PC-3 (cell line): ENCODE measurements at regions not wholly inside any gene's neighbourhood (a gene's known extent, or its start where the extent isn't known, plus 50 kb on each side); places are given as distances from the start of the nearest gene placed in this dataset.
A peak's percentile ranks its signal among the peaks of the same experiment; 100 is the strongest.
"Not testable (repeated sequence)": the region's sequence is repeated elsewhere in the genome, so short reads cannot be mapped to it uniquely, and the experiment has no call there.

Experiments
- ATAC-seq: fragments of 200-7000 bp; cut with Tn5 transposase; 2 replicates; pipeline ENCODE4 v1.9.1; 2020; ENCODE audit warnings: mild to moderate bottlenecking, moderate library complexity
- BruUV-seq: library from RNA; stranded (reverse); fragments of 400-500 nt; replicated peaks from 2 replicates; lab custom pipeline; 2021; lab: Mats Ljungman, UMichigan
- CTCF ChIA-PET: fragments of 300-600 bp; sonication (Branson Sonifier 250); formaldehyde crosslinking; loops from one replicate; lab custom pipeline; 2022; ENCODE audit warnings: antibody characterized with exemption; lab: Charles Lee
- POLR2A ChIA-PET: fragments of 300-600 bp; sonication (Branson Sonifier 250); formaldehyde crosslinking; loops from one replicate; lab custom pipeline; 2022; ENCODE audit warnings: antibody characterized with exemption; ENCODE audit not compliant: unreplicated experiment; lab: Charles Lee
- DNase-seq: peaks from one replicate; pipeline ENCODE4 v3.0.0-alpha.2; 2015
- H2AFZ ChIP-seq: fragments of 300-600 bp; sonication (generic); 2 replicates; pipeline ENCODE4 v1.6.0; 2016; ENCODE audit warnings: antibody characterized with exemption, low read length
- H3F3A ChIP-seq: fragments of 300-600 bp; sonication (generic); one replicate; pipeline ENCODE4 v1.6.0; 2017; ENCODE audit warnings: antibody characterized with exemption, low read length, control low read depth, mild to moderate bottlenecking; ENCODE audit not compliant: unreplicated experiment
- H3K27ac ChIP-seq: fragments of 300-600 bp; sonication (generic); 2 replicates; pipeline ENCODE4 v1.5.1; 2016; ENCODE audit warnings: mild to moderate bottlenecking, low read length
- H3K27me3 ChIP-seq: fragments of 300-600 bp; sonication (generic); 2 replicates; pipeline ENCODE4 v1.6.1; 2016; ENCODE audit warnings: low read length, mixed read lengths
- H3K36me3 ChIP-seq: fragments of 300-600 bp; sonication (generic); 2 replicates; pipeline ENCODE4 v1.6.1; 2016; ENCODE audit warnings: low read depth, mixed run types, low read length, mixed read lengths
- H3K4me1 ChIP-seq: fragments of 300-600 bp; sonication (generic); 2 replicates; pipeline ENCODE4 v1.5.1; 2016; ENCODE audit warnings: low read length; ENCODE audit not compliant: insufficient read depth
- H3K4me2 ChIP-seq: fragments of 300-600 bp; sonication (generic); 2 replicates; pipeline ENCODE4 v1.6.0; 2016; ENCODE audit warnings: low read length
- H3K4me3 ChIP-seq: fragments of 300-600 bp; sonication (generic); 2 replicates; pipeline ENCODE4 v1.5.1; 2016; ENCODE audit warnings: mild to moderate bottlenecking, low read length, mixed read lengths
- H3K79me2 ChIP-seq: fragments of 300-600 bp; sonication (generic); 2 replicates; pipeline ENCODE4 v1.6.1; 2017; ENCODE audit warnings: low read length, mixed read lengths
- H3K9ac ChIP-seq: fragments of 300-600 bp; sonication (generic); 2 replicates; pipeline ENCODE4 v1.6.0; 2016; ENCODE audit warnings: mild to moderate bottlenecking, low read length
- H3K9me2 ChIP-seq: fragments of 300-600 bp; sonication (generic); replicated peaks from 2 replicates; pipeline ENCODE4 v1.6.1; 2016; ENCODE audit warnings: mixed run types, low read length, mixed read lengths
- H3K9me3 ChIP-seq: fragments of 300-600 bp; sonication (generic); 2 replicates; pipeline ENCODE4 v1.6.1; 2016; ENCODE audit warnings: low read length, mixed read lengths
- H4K20me1 ChIP-seq: fragments of 300-600 bp; sonication (generic); 2 replicates; pipeline ENCODE4 v1.6.1; 2016; ENCODE audit warnings: low read length, mixed read lengths
- EZH2 ChIP-seq: fragments of 300-600 bp; sonication (generic); IDR thresholded peaks from one replicate; pipeline ENCODE4 v1.6.1; 2017; ENCODE audit warnings: antibody characterized with exemption, mild to moderate bottlenecking, low read length; ENCODE audit not compliant: unreplicated experiment
- EZH2phosphoT487 ChIP-seq: fragments of 300-600 bp; sonication (generic); IDR thresholded peaks from 2 replicates; pipeline ENCODE4 v1.6.1; 2018; ENCODE audit warnings: mild to moderate bottlenecking, antibody characterized with exemption, low read length, borderline replicate concordance
- intact Hi-C: fragments of 100-400 bp; cut with micrococcal nuclease; formaldehyde crosslinking; loops from 2 replicates; pipeline ENCODE4 v1.9.0; 2023
- TF ChIP-seq, protein P1 (sequence below): fragments of 300-600 bp; sonication (generic); conservative IDR thresholded peaks from 2 replicates; pipeline ENCODE4 v1.5.1; 2017; ENCODE audit warnings: antibody characterized with exemption, low read depth, mild to moderate bottlenecking, low read length

DNA sequence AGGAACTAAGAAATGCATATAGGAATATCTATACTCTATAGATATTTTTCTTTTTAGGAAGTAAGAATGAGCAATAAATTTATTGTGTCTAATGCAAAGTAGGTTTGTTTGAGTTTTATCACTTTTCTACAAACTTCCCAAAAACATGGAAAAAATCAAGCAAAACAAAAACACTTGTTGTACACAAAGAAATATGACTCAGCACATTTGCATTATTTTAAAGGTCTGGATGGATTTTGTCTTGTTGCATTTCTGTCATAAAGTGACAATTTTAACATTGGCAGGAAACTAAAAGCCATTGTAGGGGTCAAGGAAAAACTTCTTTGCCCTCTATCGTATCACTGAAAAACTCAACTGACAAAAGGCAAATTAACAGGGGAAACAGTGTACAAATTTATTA lies 267.2 kb downstream of the PYDC2 start:
- Histone ChIP-seq H3K27ac (no peak overlapping the region), H3K9ac (no peak overlapping the region), H3K4me3 (no peak overlapping the region), H3K79me2 (no peaks in the 10 kb centered on the region), H2AFZ (no peak overlapping the region), H4K20me1 (no peaks in the 10 kb centered on the region), H3F3A (no peaks in the 10 kb centered on the region), H3K4me2 (no peak overlapping the region), H3K9me3 (no peaks in the 10 kb centered on the region), H3K4me1 (no peaks in the 10 kb centered on the region), H3K9me2 (no peaks in the 10 kb centered on the region), H3K36me3 (no peaks in the 10 kb centered on the region), H3K27me3 (no peaks in the 10 kb centered on the region)
- no TSS peak for BruUV-seq
- intact Hi-C loops = no loop called here
- DNase-seq (no peak), ATAC-seq (no peak)
- ChIA-PET POLR2A (no interaction called here), CTCF (no interaction called here)
- no peak for TF ChIP-seq EZH2
- TF ChIP-seq, protein P1, sequence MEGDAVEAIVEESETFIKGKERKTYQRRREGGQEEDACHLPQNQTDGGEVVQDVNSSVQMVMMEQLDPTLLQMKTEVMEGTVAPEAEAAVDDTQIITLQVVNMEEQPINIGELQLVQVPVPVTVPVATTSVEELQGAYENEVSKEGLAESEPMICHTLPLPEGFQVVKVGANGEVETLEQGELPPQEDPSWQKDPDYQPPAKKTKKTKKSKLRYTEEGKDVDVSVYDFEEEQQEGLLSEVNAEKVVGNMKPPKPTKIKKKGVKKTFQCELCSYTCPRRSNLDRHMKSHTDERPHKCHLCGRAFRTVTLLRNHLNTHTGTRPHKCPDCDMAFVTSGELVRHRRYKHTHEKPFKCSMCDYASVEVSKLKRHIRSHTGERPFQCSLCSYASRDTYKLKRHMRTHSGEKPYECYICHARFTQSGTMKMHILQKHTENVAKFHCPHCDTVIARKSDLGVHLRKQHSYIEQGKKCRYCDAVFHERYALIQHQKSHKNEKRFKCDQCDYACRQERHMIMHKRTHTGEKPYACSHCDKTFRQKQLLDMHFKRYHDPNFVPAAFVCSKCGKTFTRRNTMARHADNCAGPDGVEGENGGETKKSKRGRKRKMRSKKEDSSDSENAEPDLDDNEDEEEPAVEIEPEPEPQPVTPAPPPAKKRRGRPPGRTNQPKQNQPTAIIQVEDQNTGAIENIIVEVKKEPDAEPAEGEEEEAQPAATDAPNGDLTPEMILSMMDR = no peak
- no peak for TF ChIP-seq EZH2phosphoT487

DNA sequence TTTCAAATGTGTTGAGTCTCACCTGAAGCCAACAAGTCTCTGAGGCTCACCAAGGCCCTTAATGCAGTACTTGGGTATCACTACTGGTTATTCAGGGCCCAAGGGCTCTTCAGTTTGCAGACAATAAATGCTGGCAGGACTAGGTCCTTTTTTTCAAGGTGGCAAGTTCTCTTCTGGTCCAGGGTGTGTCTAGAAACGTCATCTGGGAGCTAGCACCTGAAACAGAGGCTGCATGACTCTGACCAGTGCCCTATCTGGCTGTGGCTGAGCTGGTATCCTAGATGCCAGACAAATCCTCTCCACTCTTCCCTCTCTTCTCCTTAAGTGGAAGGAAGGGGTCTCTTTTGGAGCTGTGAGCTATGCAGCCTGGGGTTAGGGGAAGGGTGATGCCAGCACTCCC lies 276.8 kb downstream of the PYDC2 start:
- ChIA-PET CTCF (no interaction called here), POLR2A (no interaction called here)
- no peaks in the 10 kb centered on the region for H3K27me3 ChIP-seq
- no peaks in the 10 kb centered on the region for H3K4me1 ChIP-seq
- no peak overlapping the region for H2AFZ ChIP-seq
- no peaks in the 10 kb centered on the region for H4K20me1 ChIP-seq
- ATAC-seq (no peak), DNase-seq (no peak)
- no peaks in the 10 kb centered on the region for H3K9me2 ChIP-seq
- H3F3A ChIP-seq = no peaks in the 10 kb centered on the region
- TF ChIP-seq EZH2phosphoT487 = no peak
- TF ChIP-seq, protein P1 = no peak
- H3K4me2 ChIP-seq = no peak overlapping the region
- H3K9me3 ChIP-seq = no peaks in the 10 kb centered on the region
- H3K9ac ChIP-seq = no peak overlapping the region
- no peak overlapping the region for H3K4me3 ChIP-seq
- intact Hi-C loops = no loop called here
- no peaks in the 10 kb centered on the region for H3K79me2 ChIP-seq
- no TSS peak for BruUV-seq
- H3K27ac ChIP-seq = no peak overlapping the region
- no peaks in the 10 kb centered on the region for H3K36me3 ChIP-seq

DNA sequence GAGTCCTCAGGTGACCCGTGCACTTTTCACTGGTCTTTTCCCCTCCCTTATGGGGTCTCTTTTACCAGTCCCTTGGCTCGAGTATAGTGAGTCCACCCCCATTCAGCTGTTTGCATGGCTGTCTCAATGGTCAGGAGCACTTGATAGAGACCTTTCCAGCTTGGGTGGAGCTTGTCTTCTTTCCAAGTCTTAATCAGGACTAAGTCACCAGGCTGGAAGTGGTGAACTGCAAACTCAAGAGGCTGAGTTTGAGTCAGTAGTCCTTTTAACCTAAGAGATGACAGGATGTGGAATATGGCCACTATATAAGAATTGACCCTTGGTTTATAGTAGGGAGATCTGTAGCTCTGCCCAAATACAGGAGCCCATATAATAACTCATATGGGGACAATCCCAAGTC lies 279.7 kb downstream of the PYDC2 start:
- Histone ChIP-seq H3K36me3 (no peaks in the 10 kb centered on the region), H3K9me3 (no peaks in the 10 kb centered on the region), H4K20me1 (no peaks in the 10 kb centered on the region), H3K27me3 (peaks cover 17% of the 10 kb centered on the region), H3K79me2 (no peaks in the 10 kb centered on the region), H3K27ac (no peak overlapping the region), H2AFZ (no peak overlapping the region), H3K9me2 (no peaks in the 10 kb centered on the region), H3K4me2 (no peak overlapping the region), H3K4me3 (no peak overlapping the region), H3F3A (no peaks in the 10 kb centered on the region), H3K4me1 (no peaks in the 10 kb centered on the region), H3K9ac (no peak overlapping the region)
- ChIA-PET POLR2A (no interaction called here), CTCF (no interaction called here)
- intact Hi-C loops = no loop called here
- ATAC-seq = no peak
- TF ChIP-seq EZH2 (no peak), EZH2phosphoT487 (no peak)
- TF ChIP-seq, protein P1 = no peak
- peak; percentile 9 for DNase-seq
- BruUV-seq = no TSS peak

DNA sequence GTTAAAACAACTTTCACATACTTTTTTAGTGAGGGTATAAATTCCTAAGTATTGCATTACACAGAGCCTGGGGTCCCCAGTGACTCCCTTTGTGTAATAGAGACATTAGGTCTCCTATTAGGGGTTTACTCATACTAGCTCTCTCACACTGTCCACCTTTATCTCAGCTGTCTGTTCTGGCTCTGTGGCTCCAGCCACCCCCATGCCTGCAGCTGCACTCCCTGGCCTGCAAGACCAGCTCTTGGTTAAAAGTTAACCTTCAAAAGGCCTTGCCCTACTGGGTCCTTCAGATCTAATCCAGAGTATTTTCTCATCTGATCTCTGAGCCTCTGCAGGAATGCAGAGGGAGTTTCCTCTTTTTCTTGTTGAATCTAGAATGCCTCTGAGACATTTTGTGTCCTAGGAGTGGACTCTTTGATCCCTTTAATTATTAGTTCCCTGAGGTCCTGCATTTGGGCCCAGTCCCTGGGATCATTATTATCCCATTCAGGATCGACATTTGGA lies 280.9 kb downstream of the PYDC2 start:
- POLR2A ChIA-PET, ATAC-seq, H4K20me1 ChIP-seq, BruUV-seq, H3F3A ChIP-seq, H3K36me3 ChIP-seq, H3K9me3 ChIP-seq, H3K4me1 ChIP-seq, intact Hi-C loops, H3K9me2 ChIP-seq, H3K4me3 ChIP-seq, CTCF ChIA-PET, H3K27ac ChIP-seq, H3K79me2 ChIP-seq, H2AFZ ChIP-seq, H3K4me2 ChIP-seq, DNase-seq, H3K9ac ChIP-seq: not testable (repeated sequence)
- peaks cover 17% of the 10 kb centered on the region for H3K27me3 ChIP-seq
